AG20443 (cell line): ENCODE measurements at regions not wholly inside any gene's neighbourhood (a gene's known extent, or its start where the extent isn't known, plus 50 kb on each side); places are given as distances from the start of the nearest gene placed in this dataset.
"Not testable (repeated sequence)": the region's sequence is repeated elsewhere in the genome, so short reads cannot be mapped to it uniquely, and the experiment has no call there.

Experiments used
- DNase-seq: peaks from one replicate; pipeline ENCODE4 v3.0.0; 2012; ENCODE audit warnings: low spot score, mixed read lengths

DNA sequence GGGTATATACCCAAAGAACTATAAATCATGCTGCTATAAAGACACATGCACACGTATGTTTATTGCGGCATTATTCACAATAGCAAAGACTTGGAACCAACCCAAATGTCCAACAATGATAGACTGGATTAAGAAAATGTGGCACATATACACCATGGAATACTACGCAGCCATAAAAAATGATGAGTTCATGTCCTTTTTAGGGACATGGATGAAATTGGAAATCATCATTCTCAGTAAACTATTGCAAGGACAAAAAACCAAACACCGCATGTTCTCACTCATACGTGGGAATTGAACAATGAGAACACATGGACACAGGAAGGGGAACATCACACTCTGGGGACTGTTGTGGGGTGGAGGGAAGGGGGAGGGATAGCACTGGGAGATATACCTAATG lies 914.9 kb upstream of the SOX9 start:
- DNase-seq = not testable (repeated sequence)

DNA sequence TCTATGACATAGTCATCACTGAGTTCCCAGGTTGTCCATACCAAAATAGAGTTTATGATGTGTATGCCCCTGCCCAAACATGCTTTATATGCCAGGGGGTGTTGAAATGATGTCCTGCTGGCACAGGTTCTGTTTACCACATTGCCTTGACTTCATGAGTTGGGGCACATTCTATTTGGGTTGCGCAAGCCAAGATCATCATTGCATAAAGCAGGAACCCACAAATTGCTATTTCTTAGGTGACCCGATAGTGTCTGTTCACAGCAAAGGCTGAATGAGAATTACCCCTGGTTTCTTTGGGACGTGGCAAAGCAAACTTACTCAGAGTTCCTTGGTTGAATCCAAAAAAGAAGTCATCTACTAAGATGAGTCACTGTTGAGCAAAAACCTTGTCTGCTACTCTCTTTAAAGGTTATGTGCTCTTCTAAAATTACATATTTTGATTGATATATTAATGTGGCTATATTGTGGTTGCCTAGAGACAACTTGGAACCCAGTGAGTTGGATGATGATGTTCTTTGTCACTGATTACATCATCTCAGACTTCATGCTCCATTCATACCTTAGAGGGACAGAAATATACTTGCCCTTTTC lies 912.6 kb upstream of the SOX9 start:
- DNase-seq = peak; percentile 50

DNA sequence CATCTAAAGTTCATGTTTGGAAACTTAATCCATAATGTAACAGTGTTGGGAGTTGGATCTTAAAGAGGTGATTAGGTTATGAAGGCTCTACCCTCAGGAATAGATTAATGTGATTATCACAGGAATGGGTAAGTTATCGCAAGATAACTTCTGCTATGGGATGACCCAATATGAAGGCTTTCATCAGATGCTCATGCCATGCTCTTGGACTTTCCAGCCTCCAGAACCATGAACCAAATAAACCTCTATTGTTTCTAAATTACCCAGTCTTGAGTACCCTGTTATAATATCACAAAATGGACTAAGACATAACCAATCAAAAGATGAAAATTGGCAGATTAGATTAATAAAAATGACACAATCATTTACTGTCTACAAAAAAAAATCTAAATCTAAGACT lies 906.9 kb upstream of the SOX9 start:
- DNase-seq = no peak

DNA sequence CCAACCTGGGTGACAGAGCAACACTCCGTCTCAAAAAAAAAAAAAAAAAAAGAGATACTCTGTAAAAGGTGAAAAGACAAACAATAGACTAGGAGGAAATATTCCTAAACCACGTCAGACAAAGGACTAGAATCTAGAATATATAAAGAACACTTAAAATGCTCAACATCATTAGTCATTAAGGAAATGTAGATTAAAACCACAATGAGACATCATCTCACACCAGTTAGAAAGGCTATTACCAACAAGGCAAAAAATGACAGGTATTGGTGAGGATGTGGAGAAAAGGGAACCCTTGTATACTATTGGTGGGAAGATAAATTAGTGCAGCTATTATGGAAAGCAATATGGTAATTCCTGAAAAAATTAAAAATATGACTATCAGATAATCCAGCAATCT lies 903.1 kb upstream of the SOX9 start:
- no peak for DNase-seq

DNA sequence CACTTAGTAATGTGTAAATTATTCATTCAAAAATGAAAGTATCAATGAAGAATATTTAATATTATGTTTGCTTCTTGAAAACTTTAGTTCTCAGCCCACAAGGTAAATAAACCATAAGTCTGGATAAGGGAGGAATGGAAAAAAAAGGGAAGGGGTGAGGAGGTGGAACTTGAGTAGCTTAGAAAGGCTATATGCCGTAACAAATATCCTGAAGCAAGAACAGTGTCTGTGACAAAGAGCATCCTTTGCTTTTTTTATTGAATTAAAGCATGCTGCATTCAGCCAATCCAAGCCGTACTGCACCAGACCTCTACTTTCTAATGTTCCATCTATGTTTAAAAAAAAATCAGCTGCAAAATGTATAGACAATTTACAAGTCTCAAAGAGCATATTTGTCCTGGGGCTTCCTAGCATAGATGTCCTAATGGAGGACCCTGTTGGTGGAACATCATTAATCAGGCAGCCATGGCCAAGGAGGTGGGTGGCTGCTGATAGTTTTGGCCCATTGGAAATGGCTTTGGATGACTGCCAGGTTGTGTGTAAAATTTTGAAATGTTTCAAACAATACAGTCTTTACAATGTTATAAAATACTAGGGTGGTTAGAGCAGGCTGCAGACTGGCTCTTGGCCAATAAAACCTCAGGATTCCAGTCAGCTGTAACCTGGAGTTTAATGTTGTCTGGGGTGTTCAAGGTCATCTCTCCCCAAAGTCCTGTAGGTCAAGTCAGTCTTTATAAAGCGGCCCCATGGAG lies 895.8 kb upstream of the SOX9 start:
- DNase-seq = no peak

DNA sequence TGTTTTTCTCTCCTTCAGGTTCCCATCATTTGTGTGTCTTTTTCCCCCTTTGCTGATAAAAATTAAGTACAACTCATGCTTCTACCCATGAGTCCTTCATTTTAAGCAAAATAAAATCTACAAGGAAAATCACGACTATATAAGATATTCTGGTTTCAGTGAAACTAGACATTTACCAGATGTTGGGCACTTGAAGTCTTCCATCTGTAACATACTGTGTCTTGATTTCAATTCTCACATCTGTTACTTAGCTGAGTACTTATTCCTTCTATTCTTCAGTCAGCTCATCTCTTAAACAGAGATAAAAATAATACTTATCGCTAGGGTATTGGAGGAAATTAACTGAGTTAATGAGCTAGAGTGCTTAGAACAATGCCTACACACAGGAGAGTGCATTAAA lies 893.0 kb upstream of the SOX9 start:
- no peak for DNase-seq

DNA sequence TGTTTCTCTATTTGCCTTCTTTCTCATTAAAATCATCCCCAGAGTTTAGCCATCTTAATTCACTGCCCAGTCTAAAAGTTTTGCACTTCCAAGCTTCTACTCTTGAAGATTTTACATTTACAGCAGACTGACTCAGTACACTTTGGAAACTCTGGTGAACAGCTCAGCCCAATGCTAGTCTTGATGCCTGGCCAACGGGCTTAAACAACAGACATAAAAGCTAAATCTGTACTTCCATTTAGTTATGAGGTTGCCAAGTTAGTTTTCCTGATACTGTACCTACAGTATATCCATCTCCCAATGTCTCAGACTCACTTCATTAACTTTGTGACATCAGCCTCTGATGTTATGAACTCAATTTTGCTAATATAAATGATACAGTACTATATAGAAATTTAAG lies 891.8 kb upstream of the SOX9 start:
- DNase-seq = no peak

DNA sequence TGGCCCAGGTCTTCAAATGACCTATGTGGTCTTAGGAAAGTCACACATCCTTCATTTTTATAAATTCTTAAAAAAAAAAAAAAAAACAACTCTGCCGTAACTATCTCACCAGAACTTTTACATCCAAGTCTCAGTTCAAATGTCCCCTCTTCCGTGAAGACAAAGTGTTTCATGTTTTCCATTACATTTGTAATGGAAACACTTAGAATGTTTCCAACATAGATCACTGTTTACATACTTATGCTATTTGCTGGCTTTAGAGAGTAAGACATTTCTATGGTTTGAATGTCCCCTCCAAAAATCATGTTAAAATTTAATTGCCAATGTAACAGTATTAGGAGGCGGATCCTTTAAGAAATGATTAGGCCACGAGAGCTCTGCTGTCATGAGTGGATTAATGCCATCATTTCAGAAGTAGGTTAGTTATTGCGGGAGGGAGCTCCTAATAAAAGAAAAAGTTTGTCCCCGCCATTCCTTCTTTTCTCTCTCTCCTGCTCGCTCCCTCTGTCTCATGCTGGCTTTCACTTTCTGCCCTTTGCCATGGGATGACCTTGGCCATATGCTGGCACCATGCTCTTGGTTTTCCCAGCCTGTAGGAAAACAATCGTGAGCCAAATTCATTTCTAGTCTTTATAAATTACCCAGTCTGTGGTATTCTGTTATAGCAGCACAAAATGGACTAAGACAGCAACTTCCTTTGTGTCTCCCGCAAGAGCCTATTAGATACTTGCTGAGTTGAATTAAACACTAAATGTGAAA lies 887.8 kb upstream of the SOX9 start:
- no peak for DNase-seq

DNA sequence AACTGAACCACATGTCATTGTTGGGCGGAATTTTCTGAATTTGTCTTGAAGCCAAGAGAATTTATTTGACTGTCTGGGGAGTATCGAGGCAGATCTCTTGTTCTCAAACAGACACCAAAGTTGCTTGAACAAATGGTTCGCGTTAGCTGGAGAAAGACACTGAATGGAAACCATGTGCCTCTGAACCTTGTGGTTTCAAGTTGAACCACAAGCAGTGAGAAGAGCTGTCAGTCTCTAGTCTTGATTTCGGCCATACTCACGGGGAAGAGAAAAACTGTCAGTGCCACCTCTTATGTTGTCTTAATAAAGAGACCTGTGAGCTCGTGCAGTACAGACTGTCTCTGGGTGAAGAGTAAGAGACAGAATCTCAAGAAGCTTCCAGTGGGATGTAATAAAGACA lies 886.5 kb upstream of the SOX9 start:
- DNase-seq = no peak

DNA sequence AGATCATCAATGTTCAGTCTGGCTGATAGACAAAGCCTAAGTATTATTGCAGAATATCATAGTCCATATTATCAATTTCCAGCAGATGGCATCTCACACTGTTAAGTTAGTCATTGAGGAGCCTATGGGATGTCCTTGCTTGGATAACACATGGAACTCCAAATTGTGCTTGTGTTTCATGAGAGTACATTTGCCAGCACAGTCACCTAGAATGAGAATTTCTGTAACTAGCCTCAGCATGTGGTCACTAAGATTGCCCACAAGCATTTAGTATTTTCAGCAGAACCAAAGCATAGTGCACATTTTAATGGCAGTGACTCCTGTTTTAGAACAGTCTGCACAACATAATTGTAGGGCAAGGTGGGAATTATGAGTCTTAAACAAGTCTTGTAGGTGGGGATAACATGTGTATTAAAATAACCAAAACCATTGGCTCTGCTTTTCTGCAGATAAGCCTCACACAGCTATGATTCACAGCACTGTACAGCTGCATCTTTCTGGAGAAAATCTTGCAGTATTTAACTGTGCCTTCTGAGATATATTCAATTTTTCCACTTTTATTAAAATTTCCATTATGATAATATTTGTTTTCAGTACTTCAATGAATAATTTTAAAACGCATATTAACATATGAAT lies 882.8 kb upstream of the SOX9 start:
- DNase-seq = peak; percentile 42

DNA sequence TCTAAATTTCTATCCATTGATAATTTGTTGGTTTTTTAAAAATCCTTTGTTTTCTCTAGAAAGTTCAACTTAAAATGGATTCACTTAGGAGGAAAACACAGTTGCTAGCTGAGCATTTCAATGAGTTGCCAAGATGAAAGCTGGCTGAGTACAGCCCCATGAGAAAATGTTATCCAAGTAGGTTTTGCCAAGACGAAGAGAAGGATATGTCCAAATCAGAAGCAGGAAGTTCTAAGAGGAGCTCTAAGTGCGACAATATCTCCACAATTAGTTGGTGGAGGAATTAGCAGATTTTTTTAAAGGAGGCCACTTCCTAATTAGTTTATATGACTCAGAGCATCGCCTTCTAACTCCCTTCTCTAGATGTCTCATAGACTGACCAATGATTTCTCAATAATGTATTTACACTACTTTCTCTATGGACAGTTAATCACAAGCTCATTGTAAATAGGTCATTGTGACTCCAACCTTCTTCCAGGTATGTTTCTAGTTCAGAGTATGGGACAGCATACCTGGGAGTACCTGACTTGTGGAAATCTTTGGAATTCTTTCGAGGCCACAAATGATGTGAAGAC lies 873.3 kb upstream of the SOX9 start:
- DNase-seq = peak; percentile 19

DNA sequence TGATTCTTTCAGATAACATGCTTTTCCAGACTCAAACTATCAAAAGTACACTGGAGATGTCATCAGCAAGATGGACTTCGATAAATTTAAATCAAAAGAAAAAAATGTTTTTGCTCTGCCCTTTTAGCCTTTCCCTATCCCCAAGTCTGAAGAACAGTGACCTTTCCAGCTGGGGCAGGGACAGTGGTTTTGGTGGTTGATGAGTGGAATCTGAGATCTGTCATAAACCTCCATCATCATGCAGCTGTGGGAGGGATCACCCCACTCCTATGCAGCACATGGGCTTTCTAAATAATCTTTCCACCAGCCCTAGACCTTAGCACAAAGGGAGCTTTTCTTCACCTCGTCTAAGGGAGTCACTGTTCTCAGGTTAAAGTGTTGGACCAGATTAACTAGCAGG lies 869.5 kb upstream of the SOX9 start:
- DNase-seq = peak; percentile 38

DNA sequence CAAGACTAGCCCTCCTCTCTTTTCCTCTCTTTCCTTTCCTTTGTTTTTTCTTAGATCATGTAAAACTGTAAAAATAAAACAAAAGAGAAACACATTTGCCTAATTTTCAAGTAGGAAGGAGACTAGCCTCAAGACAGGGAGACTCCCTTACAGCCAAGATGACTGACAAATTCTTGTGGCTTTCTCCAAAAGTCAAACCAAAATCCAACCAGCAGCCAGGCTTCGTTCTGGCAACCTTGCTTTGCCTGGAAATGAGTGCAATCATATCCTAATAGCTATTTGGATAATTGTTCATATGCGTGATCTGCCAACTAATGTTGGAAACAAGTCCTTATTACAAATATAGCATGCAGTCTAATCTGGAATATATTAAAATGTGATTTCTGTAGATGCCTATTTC lies 868.9 kb upstream of the SOX9 start:
- peak; percentile 75 for DNase-seq

DNA sequence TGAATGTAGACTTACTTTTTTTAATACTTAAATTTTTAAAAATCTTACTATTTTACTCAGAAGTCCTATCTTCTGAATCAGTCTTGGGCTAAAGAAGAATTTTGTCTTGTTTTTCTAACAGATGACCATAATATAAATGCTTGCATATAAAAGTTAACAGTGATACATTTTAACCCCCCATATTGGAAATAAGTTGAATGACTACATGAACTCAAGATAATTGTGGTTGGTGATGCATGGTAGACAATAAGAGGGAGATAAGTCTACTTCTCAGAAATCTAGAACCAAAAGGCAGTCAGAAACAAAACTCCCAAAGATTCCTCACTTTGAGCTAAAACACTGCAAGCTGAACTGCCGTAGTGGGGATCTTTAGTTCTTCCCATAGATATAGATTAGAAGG lies 868.4 kb upstream of the SOX9 start:
- DNase-seq = peak; percentile 11

DNA sequence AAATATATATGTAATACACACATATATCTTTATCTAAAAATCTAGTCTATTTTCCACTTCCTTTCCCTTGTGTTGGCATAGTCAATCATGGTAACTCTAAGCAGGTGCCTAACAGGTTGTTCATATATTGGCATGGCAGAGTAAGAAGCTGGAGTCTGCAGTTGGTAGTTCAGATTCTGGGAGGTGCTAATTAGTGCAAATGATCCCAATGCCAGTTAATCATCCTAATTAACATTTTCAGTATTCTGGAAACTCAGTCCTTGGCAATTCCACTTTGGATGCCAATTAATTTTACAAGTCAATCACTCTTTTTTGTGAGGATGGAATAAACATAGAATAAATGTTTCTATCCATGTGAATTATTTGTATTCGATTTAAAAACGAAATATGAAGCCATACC lies 863.7 kb upstream of the SOX9 start:
- DNase-seq = no peak

DNA sequence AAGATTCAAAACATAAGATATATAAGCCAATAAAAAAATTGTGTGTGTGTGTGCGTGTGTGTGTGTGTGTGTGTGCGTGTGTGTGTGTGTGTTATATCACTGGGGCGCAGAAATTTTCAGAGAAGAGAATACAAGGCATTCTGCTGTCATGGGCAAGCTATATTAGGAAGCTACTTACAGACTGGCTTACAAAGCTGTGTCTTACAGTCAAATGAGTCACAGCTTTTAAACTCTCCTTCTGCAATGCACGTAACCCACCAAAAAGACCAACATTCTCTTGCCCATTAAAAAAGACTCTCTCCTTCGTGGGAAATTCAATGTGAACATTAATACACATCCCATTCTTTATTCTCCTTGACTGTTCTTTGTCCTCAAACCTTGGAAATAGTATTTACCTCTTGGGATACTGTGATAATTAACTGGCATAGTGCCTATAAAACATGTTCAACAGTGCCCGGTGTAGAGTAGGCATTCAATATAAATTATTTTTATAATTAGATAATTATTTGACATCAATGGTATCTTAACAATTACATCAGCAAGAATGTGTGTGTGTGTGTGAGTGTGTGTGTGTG lies 860.4 kb upstream of the SOX9 start:
- peak; percentile 33 for DNase-seq

DNA sequence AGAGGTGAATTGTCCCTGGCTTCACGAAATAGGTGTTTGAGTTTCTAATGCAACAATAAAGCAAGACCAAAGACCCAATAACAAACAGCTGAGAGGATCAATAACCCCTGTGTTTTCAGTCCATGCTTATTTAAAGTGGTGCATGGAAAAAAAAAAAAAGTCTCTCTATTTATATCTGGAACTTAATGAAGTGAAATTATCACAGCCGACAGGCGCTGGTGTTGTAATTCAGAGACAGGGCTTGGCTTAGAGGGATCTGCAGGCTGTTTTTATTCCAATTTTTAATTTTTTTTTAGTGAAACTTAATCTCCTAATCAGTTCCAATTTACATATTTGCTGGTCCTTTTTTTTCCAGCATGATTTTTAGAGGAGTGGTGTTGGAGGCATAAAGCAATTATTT lies 858.2 kb upstream of the SOX9 start:
- no peak for DNase-seq

DNA sequence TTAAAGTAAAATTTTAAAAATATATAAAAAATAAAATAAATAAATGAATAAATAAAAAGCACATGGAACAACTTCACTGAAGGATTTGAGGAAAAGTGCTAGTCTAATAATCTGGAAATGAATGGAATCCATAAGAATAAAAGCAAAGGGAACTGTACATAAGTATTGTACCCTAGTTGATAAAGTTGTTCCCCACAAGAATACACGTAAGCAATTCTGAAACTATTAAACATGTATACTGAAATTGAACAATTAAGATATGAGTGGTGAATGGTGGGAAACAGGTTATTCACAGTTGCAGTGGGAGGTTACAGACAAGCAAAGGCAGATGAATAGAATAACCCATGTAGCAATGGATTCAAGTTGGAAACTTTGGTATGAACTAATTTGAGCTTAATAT lies 853.2 kb upstream of the SOX9 start:
- no peak for DNase-seq

DNA sequence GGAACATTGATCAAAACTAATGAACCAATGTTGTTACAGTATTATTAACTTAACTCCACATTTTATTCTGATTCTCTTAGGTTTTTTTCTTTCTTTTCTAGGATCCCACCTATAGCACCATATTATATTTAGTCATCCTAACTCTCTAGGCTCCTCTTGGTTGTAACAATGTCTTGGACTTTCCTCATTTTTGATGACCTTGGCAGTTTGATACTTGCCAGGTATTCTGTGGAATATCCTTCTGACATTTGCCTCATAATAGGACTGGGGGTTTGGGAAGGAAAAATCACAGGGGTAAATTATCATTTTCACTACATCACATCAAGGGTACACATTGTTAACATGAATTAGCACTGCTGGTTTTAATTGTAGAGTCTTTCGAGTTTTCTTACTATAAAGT lies 851.6 kb upstream of the SOX9 start:
- no peak for DNase-seq

DNA sequence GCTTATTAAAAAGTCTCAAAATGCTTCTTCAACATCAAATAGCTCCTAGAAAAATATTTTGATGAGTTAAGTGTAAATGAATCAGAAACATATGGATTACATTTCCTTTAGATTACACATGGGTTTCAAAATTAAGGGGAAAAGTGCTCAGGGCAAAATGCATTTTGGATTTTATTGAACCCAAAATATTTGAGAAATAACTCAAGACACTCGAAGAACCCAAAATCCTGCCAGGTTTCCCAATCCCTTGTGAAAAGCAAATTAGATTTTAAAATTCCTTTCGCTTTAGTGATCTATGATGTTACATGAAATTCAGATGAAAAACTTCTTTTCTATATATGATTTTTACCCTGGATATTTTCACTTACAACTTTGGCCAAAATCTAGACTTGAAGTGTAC lies 847.4 kb upstream of the SOX9 start:
- peak; percentile 11 for DNase-seq

DNA sequence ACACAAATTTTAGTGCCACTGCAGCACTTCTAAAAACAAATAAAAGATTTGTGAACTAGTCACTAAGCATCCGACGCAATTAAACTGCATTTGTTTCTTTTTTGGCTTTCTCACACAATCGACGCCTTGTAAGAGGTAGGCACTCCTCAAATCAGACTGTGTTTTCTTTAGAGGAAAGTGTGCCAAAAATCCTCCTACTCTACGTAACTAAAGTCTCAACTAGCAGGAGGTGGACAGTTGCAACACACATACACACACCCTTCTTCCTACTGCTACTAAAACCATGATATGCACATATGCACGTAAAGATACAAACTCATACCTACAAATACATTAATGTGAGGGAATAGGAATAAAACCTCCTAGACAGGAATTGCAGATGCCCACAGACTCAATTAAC lies 844.7 kb upstream of the SOX9 start:
- no peak for DNase-seq

DNA sequence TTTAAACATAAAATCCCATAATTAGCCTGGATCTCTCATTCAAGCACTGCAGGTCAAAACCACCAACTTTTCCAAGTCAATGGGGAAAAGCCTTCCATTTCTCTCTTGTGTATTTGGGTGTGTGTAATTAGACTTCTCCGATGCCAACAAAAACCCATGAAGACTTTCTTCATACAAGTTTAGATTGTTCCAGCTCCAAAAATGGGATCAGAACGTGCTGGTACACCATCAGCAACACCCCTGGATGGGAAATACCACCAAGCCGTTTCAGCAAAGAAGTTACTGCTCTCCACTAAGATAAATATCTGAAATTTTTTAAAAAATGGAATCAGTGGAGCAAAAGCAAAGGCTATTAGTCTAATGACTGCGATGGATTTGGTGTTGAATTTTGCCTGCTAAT lies 837.3 kb upstream of the SOX9 start:
- DNase-seq = no peak
